K562 (cell line): ENCODE measurements at regions not wholly inside any gene's neighbourhood (a gene's known extent, or its start where the extent isn't known, plus 50 kb on each side); places are given as distances from the start of the nearest gene placed in this dataset.

Source experiments
- PBX2 ChIP-seq, 2 experiments: IDR thresholded peaks in 1 of 2; conservative IDR thresholded peaks in 1 of 2; 2 replicates each; pipeline ENCODE4 v1.6.1; 2016; ENCODE audit warnings: low read depth in 2 of 2, mild to moderate bottlenecking in 1 of 2, missing compliant biosample characterization in 1 of 2, missing genetic modification characterization in 1 of 2, moderate library complexity in 1 of 2
- RBM14 ChIP-seq: fragments of 200-400 bp; formaldehyde crosslinking; IDR thresholded peaks from 2 replicates; pipeline ENCODE4 v1.6.1; 2018; ENCODE audit warnings: low read depth, mild to moderate bottlenecking, low read length, moderate library complexity, borderline replicate concordance; ENCODE audit not compliant: insufficient read depth
- THAP7 ChIP-seq: fragments of 250-450 bp; sonication (Bioruptor Pico); IDR thresholded peaks from 2 replicates; pipeline ENCODE4 v1.5.0; 2021
- ZKSCAN8 ChIP-seq: fragments of 200-800 bp; sonication (Bioruptor generic); IDR thresholded peaks from 2 replicates; pipeline ENCODE4 v1.6.1; 2016; ENCODE audit warnings: missing genetic modification characterization, missing compliant biosample characterization
- ZNF175 ChIP-seq: fragments of 200-800 bp; sonication (Bioruptor generic); IDR thresholded peaks from 2 replicates; pipeline ENCODE4 v1.6.1; 2016; ENCODE audit warnings: low read depth, mild to moderate bottlenecking, missing genetic modification characterization, missing compliant biosample characterization
- ZNF395 ChIP-seq: fragments of 200-800 bp; sonication (Bioruptor generic); IDR thresholded peaks from 2 replicates; pipeline ENCODE4 v1.6.1; 2017; ENCODE audit warnings: missing genetic modification characterization, missing compliant biosample characterization

- TF ChIP-seq ZNF395 (CRISPR knock-in tag) (no peak), ZNF175 (no peak), PBX2 (CRISPR knock-in tag; IDR thresholded peaks at IDR 0.05; ENCODE audit: low read depth) (no peak), PBX2 (tag; conservative IDR thresholded peaks at IDR 0.05; ENCODE audit: low read depth) (no peak), ZKSCAN8 (CRISPR knock-in tag) (no peak), THAP7 (CRISPR knock-in tag) (no peak), RBM14 (no peak)
- TF ChIP-seq, all 486 proteins: peak for 0
Measured at GRCh38 chr12:84786622-84787021, 126.0 kb downstream of the SLC6A15 start (continued).
